Hindlimb muscle (tissue), 1 donor: ENCODE measurements at regions not wholly inside any gene's neighbourhood (a gene's known extent, or its start where the extent isn't known, plus 50 kb on each side); places are given as distances from the start of the nearest gene placed in this dataset.
"Not testable (repeated sequence)": the region's sequence is repeated elsewhere in the genome, so short reads cannot be mapped to it uniquely, and the experiment has no call there.

ENCODE experiments used
- DNase-seq: peaks from one replicate; pipeline ENCODE4 v3.0.0-alpha.2; 2013

GRCh38 chr7:67854221-67855178 is 857.9 kb downstream of the TYW1 start:
- peak; percentile 33 for DNase-seq

GRCh38 chr7:67855322-67855721 is 858.7 kb downstream of the TYW1 start:
- DNase-seq, result no peak

- DNase-seq, result no peak
Measured at GRCh38 chr7:67856046-67856445, 859.4 kb downstream of the TYW1 start.

- no peak for DNase-seq
Measured at GRCh38 chr7:67857698-67858097, 861.1 kb downstream of the TYW1 start.

GRCh38 chr7:67858931-67859330 is 862.3 kb downstream of the TYW1 start:
- DNase-seq, result no peak

GRCh38 chr7:67863911-67864310 is 867.3 kb downstream of the TYW1 start:
- no peak for DNase-seq

GRCh38 chr7:67866054-67866453 is 869.4 kb downstream of the TYW1 start:
- no peak for DNase-seq

- DNase-seq, result no peak
Measured at GRCh38 chr7:67866812-67867211, 870.2 kb downstream of the TYW1 start.

- DNase-seq, result no peak
Measured at GRCh38 chr7:67870396-67870795, 873.8 kb downstream of the TYW1 start.

GRCh38 chr7:67875558-67875957 is 878.9 kb downstream of the TYW1 start:
- DNase-seq, result no peak

GRCh38 chr7:67878808-67879207 is 882.2 kb downstream of the TYW1 start:
- no peak for DNase-seq

GRCh38 chr7:67882843-67883242 is 886.2 kb downstream of the TYW1 start:
- no peak for DNase-seq

GRCh38 chr7:67890316-67890715 is 893.7 kb downstream of the TYW1 start:
- DNase-seq, result no peak

- no peak for DNase-seq
Measured at GRCh38 chr7:67894746-67895145, 898.1 kb downstream of the TYW1 start.

- DNase-seq, result no peak
Measured at GRCh38 chr7:67896721-67897120, 900.1 kb downstream of the TYW1 start.

- DNase-seq, result no peak
Measured at GRCh38 chr7:67900456-67900855, 903.8 kb downstream of the TYW1 start.

- DNase-seq, result no peak
Measured at GRCh38 chr7:67901808-67902480, 905.3 kb downstream of the TYW1 start.

- no peak for DNase-seq
Measured at GRCh38 chr7:67907792-67908191, 911.2 kb downstream of the TYW1 start.

- no peak for DNase-seq
Measured at GRCh38 chr7:67912437-67912836, 915.8 kb downstream of the TYW1 start.

GRCh38 chr7:67913604-67914003 is 917.0 kb downstream of the TYW1 start:
- DNase-seq, result no peak

- DNase-seq, result not testable (repeated sequence)
Measured at GRCh38 chr7:67916111-67916510, 919.5 kb downstream of the TYW1 start.

GRCh38 chr7:67916571-67917436 is 920.2 kb downstream of the TYW1 start:
- DNase-seq, result no peak

GRCh38 chr7:67917437-67917755 is 920.8 kb downstream of the TYW1 start:
- DNase-seq, result no peak
